ENCODE measurements at regions not wholly inside any gene's neighbourhood (a gene's known extent, or its start where the extent isn't known, plus 50 kb on each side); places are given as distances from the start of the nearest gene placed in this dataset.

DNA sequence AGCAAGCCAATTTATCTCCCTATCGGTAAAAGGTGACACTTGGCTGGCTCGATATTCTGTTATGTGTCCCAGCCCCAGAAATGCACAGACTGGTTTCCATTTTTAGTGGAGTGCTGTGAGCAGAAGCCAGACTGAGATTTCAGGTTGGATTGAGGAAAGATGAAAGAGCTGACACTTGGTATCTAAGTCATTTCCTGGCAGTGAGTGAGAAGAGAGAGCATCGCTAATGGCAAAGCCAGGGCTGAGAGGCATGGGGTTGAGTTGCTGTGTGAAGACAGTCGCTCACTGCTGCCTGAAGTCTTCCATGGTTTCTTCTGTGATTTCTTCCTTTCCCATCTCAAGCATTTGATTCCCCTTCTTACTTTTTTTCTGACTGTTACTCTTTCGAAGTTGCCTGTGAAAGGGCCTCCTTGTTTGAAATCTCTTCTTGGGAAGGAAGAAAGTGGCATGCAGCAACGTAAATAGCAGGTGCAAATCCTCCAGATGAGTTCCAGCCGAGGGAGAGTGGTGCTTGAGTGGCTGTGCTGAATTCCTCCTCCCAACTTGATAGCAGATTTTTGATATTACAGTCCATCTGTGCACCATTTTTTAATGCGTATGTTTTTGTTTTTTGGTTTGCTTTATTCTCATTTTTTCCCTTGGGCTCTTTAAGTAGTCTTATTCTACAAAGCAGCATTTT is 109.2 kb upstream of the LIMCH1 start:
- no peak for TF ChIP-seq EZH2 (IDR thresholded peaks at IDR 0.05; ENCODE audit: insufficient read depth, poor library complexity, severe bottlenecking)
- TF ChIP-seq EZH2phosphoT487 (IDR thresholded peaks at IDR 0.05; ENCODE audit: insufficient read depth, low read depth), result no peak
